GM19023 (cell line): ENCODE measurements at regions not wholly inside any gene's neighbourhood (a gene's known extent, or its start where the extent isn't known, plus 50 kb on each side); places are given as distances from the start of the nearest gene placed in this dataset.
"Not testable (repeated sequence)": the region's sequence is repeated elsewhere in the genome, so short reads cannot be mapped to it uniquely, and the experiment has no call there.

Experiments used
- ATAC-seq: cut with Tn5 transposase; IDR thresholded peaks from one replicate; pipeline ENCODE4 v1.9.1; 2021; ENCODE audit warnings: mild to moderate bottlenecking, moderate library complexity; ENCODE audit not compliant: unreplicated experiment

DNA sequence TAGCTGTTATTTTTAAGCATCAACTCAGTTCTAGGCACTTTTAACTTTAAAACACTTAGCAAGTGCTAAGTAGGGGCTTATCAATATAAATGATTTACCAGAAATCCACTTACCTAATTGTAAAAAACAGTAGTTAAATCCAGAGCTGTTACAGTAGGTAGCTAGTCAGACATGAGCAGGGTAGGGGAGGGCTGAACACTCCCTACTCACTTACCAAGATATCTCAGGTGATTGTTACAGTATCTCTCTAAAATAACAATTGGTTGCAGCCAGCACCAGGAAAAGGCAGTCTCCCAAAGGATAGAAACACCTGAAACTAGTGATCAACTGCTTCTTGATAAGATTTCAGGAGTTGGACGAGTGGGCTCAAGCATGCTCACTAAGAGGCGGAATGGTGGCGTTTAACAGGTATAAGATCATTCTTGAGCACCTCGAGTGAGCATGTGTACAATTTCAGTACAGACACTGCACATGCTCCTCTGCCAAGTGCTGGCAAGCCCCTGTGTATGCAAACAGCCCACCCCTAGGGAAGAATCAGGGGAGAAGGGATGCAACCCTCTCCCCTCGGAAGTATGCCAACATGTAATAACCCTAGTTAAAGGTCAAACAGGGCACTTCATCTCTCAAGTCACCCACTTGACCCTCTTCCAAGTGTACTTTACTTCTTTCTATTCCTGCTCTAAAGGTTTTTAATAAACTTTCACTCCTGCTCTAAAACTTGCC, 1113.6 kb upstream of the SEL1L start:
- ATAC-seq: no peak

- no peak for ATAC-seq
These were observed 1122.1 kb upstream of the SEL1L start for GRCh38 chr14:82655770-82656169.

GRCh38 chr14:82657186-82657675, 1123.6 kb upstream of the SEL1L start:
- ATAC-seq: no peak

GRCh38 chr14:82661258-82661657, 1127.6 kb upstream of the SEL1L start:
- ATAC-seq: no peak

DNA sequence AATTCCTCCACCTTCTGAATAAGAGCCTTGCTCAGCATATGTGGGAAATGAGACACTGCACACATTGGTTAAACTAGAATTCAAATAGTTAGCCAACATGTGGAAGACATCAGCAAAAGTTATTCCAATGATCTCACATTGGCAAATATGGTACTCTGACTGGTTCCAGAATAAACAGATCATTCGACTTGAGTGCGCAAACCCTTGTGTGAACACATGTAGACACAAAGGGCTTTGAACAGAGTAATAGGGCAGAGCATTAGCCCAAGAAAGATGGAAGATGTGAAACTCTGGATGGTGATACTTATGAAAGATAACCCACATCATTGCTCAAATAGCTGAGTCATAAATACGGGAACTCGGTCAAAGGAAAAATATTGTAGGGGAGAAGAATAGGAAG, 1133.4 kb upstream of the SEL1L start:
- no peak for ATAC-seq

DNA sequence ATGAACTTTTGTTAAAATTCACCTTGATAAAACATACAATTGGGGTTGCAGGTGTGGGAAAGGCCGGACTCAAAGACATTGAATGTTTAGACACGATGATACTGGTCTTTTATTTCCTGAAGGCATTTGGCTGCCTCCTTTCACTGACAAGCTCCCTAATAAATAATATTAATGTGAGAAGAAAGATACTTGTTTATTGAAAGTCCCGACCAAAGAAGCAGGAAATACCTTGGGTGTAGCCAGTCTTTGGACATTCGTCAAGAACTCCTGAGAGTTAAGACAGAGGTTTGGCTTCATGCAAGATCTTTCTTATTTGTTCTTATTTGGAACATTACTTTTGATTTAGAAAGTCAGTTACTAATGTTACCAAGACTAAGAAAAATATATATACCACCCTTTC, 1133.8 kb upstream of the SEL1L start:
- no peak for ATAC-seq

GRCh38 chr14:82676403-82676802, 1142.8 kb upstream of the SEL1L start:
- ATAC-seq: no peak

- ATAC-seq: no peak
These were observed 1156.3 kb upstream of the SEL1L start for GRCh38 chr14:82689948-82690347.

GRCh38 chr14:82691191-82691590, 1157.5 kb upstream of the SEL1L start:
- ATAC-seq: not testable (repeated sequence)

- ATAC-seq: no peak
These were observed 1161.2 kb upstream of the SEL1L start for GRCh38 chr14:82694820-82695219.

- no peak for ATAC-seq
These were observed 1170.6 kb upstream of the SEL1L start for GRCh38 chr14:82704218-82704617.

- ATAC-seq: no peak
These were observed 1176.7 kb upstream of the SEL1L start for GRCh38 chr14:82710267-82710841.

GRCh38 chr14:82719617-82720016, 1186.0 kb upstream of the SEL1L start:
- no peak for ATAC-seq

- no peak for ATAC-seq
These were observed 1186.8 kb upstream of the SEL1L start for GRCh38 chr14:82720431-82720830.

- no peak for ATAC-seq
These were observed 1187.3 kb upstream of the SEL1L start for GRCh38 chr14:82720946-82721345.

DNA sequence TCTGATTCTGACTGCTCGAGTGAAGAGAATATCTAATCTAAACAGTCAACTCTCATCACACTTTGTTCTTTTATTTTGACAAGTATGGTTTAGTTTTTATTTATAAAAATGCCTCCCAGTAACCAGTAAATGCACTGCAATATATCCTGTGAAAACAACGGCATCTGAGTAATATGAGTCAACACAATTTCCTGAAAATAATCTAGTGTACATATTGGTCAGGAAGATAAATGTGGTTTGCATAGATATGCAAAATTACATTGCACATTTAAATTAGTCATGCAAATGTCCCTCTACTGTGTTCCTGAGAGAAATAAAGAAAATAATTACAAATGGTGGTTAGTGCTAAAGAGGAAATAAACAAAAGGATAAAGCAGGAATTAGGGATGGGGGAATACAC, 1190.7 kb upstream of the SEL1L start:
- no peak for ATAC-seq

- ATAC-seq: no peak
These were observed 1191.6 kb upstream of the SEL1L start for GRCh38 chr14:82725213-82725612.

DNA sequence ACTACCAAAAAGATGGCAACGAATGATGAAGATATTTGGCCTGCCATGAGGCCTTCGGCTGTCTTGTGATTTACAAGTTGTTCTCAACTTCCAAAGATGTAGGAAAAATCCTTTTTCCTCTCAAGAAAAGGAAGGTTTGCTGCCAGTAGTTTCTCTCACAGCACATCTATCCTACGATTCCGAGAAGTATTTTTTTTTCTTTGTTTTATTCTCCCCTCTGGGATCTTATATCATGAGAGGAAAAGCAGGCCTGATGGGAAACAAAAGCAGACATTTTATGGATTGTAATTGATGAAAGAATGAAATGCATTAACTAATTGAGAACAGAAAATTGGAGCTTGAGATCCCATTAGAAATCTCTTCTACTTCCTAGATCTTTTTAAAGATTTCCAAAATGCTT, 1197.9 kb upstream of the SEL1L start:
- ATAC-seq: no peak

DNA sequence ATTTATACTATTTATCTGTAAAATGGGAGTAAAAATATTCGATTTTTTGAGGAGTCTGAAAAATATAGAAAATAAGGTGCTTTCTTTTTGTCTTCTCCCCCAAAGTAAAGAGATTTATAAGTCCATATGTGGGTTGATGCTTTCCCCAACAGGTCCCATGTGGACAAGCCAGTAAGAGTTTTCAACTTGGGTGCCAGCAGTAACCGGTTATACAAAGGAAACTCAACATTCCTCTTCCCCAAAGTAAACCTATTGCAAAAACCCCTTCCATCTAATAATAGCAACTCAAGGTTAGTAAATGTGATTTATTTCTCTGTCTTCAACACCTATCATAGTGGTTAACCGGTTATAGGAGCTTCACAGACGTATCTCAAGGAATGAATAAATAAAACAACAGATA, 1206.9 kb upstream of the SEL1L start:
- no peak for ATAC-seq

- ATAC-seq: no peak
These were observed 1221.8 kb upstream of the SEL1L start for GRCh38 chr14:82755476-82755875.

DNA sequence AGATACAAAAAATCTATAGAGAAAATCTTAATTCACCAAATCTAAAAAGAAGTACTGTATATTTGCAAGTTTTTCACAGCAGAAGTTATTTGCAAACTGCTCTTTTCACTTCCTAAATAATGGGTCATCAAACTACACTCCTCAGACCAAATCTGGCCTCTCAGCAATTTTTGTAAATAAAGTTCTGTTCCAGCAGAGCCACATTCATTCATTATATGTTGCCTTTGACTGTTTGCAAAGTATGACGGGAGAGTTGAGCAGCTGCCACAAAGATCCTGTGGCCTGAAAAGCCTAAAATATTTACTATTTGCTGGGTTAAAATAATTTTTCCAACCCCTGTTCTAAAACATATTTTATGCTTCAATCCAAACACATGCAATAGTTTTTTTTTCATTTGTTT, 1222.3 kb upstream of the SEL1L start:
- ATAC-seq: no peak

GRCh38 chr14:82757776-82758175, 1224.1 kb upstream of the SEL1L start:
- ATAC-seq: no peak

DNA sequence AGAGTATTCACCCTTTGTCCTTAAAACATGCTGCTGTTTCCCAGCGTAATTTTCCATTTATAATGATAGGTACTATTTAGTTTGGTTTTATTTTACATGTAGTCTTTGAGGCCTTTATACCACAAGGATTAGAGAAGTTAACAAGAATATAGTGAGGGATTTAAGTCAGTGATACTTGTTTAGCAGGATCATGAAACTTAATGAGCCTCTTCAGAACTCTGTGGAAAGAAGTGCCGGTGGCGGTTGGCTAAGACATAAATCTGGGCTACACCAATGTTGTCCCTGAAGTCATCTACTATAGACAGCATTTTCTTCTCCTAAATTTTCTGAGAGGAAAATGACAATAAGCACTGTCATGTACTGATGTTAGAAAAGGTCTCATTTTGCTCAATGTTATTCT, 1226.0 kb upstream of the SEL1L start:
- no peak for ATAC-seq
